GM18498 (cell line): ENCODE measurements at regions not wholly inside any gene's neighbourhood (a gene's known extent, or its start where the extent isn't known, plus 50 kb on each side); places are given as distances from the start of the nearest gene placed in this dataset.
"Not testable (repeated sequence)": the region's sequence is repeated elsewhere in the genome, so short reads cannot be mapped to it uniquely, and the experiment has no call there.

ENCODE experiments used
- ATAC-seq: cut with Tn5 transposase; IDR thresholded peaks from one replicate; pipeline ENCODE4 v1.9.1; 2021; ENCODE audit warnings: mild to moderate bottlenecking, moderate library complexity; ENCODE audit not compliant: unreplicated experiment

DNA sequence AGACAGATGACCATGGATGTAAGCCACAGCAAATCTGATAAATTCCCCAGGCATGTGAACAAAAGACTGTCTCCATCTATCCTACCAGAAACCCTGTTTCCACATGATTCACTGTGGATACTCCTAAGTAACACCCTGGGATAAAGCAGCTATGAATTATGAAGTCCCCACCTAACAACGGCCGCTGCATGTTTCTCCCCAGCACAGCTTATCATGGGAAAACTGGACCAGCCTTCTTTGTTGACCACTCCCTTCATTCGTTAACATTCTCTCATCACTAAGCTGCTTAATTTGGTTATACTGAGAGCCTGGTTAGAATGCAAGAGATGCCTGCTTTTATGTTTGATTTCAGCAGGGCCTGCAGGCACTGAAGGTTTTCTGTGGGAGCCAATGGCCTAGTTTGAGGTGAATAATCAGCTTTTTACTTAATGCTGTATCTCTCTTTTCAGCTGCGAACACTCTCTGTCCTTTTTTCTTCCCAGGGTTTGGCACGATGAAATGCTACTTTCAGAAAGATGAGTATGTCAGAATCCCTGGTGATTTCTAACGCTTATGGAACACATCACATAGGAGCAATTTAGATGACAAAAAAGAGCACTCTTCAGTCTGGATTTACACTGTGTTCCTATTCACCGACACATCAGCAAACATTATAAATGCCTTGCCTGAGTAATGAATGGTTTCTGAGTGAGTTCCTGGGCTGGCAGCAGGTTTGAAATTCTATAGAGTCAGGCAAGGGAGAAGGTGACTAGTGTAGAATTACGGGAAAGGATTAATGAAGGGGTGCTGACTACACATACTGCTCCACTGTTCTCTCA, 318.4 kb upstream of the ZNF608 start:
- no peak for ATAC-seq

DNA sequence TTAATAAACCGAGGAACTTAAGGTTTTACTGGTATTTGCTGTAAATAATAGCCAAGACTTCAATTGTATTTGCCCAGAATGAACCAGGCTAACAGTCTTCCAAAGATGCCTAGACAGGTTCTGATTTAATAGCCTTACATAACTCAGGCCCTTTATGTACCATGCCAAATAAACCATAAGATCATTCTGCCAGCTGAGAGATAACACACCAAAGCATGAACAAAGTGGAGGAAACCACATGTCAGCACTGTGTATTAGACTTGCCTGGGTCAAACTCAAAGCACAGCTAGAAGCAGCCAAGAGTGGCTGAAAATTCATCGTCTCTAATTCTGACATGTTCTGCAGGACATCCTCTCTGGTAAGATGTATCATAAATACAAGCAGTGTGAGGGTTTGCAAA, 319.3 kb upstream of the ZNF608 start:
- ATAC-seq: no peak

DNA sequence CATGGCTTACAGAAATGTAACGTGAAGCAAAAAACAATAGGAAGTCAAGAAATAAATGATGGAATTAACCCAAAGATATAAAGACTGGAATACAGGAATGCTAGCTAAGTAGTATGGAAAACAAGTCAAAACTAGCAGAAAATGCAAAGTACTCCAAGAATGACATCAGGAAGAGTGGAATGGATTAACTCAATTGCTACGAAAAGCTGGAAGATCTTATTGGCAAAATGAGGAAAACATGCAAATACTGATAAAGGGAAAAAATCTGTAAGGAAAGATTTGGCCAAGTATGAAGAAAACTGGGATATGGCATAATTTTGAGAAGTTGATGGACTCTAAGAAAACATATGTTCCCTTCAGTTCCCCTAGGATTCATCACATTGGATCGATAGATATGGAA, 324.5 kb upstream of the ZNF608 start:
- no peak for ATAC-seq

DNA sequence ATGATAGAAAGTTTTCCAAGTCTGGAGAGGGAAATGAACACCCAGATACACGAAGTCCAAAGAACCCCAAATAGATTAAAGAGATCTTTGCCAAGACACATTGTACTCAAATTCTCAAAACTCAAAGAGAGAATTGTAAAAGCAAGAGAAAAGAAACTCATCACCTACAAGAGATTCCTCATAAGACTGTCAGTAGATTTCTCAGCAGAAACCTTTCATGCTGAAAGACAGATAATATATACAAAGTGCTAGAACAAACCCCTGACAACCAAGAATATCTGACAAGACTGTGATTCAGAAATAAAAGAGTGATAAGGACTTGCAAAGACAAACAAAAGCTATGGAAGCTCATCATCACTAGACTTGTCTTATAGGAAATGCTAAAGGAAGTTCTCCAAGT, 326.7 kb upstream of the ZNF608 start:
- ATAC-seq: no peak

DNA sequence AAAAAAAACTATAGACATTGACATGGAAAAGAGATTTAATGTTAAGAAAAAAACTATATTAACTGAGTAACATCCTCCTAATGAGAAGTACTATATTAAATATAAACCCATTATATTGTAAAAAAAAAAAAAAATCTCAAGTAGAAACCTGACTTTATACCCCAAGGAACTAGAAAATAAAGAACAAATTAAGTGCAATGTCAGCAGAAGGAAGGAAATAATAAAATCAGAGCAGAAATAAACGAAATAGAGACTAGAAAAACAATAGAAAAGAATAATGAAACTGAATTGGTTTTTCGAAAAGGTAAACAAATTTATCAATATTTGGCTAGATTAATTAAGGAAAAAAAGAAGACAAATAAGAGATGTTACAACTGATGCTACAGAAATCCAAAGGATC, 329.1 kb upstream of the ZNF608 start:
- no peak for ATAC-seq

DNA sequence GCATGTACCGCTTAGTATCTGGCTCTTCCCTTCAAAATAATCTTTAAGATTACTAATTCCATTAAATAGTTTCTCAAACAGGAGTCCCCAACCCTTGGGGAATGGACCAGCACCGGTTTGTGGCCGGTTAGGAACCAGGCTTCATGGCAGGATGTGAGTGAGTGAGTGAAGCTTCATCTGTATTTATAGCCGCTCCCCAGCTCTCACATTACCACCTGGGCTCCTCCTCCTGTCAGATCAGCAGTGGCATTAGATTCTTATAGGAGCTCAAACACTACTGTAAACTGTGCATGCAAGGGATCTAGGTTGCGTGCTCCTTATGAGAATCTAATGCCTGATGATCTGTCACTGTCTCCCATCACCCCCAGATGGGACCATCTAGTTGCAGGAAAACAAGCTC, 332.6 kb upstream of the ZNF608 start:
- not testable (repeated sequence) for ATAC-seq

DNA sequence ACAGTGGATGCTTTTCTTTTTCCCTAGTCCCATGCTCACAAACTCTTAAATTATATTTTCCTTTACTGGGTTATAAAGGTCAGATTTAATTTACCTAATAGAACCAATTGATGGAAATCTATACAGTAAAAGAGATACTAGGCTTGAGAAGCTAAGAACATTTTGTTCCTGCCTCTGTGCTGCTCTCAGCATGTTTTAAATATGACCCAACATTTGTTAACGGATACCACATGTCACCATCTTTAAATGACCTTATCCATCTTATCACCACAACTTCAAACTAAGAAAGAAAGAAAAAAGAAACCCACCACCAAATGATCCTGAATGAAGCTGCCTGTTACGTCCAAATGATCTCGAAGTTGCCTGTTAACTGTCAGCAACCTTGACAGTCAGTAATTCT, 334.7 kb upstream of the ZNF608 start:
- ATAC-seq: no peak

DNA sequence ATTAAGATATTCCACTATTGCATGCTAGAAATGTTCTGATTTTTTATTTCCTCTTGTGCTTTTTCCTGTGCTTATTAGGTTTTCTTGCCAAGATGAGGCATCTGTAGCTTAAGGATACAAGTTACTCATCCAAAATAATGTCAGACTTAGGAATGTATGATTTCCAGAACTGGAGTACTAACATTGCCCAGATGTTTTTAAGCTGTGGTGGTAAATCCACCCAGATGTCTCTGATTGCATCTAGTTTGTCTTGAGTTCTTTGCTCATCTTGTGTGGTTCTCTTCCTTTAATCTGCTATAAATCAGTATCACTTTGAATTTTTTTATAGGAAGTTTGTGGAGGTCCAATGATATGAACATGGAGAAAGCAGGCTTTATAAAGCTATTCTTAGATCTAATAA, 337.5 kb upstream of the ZNF608 start:
- ATAC-seq: no peak

DNA sequence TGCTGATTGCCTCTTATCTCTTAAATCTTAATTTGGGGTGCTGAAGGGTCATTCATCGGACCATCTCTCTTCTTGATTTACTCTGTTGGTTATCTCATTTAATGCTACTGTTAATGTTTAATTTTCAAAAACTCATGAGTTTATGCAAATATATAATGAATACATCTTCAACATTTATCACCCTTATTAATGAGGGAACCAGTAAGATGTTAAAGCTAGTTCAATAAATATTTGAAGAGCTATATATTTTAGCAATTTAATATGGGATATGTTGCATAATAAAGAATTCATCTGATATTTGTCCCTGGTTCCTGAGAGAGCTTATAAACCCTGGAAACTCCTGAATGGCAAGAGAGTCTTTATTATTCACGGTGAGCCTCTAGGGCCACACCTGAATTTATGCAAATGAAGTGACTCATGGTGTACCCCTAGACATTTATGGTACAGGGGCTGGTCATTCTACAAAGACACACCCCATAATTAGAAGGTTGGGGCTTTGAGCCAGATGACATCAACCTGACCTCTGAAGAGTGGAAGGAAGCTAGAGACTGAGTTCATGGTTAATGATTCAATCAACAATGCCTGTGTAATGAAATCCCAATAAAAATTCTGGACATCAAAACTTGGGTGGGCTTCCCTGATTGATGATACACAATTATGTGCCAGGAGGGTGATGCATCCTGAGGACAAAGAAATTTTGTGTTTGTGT, 339.5 kb upstream of the ZNF608 start:
- ATAC-seq: no peak

DNA sequence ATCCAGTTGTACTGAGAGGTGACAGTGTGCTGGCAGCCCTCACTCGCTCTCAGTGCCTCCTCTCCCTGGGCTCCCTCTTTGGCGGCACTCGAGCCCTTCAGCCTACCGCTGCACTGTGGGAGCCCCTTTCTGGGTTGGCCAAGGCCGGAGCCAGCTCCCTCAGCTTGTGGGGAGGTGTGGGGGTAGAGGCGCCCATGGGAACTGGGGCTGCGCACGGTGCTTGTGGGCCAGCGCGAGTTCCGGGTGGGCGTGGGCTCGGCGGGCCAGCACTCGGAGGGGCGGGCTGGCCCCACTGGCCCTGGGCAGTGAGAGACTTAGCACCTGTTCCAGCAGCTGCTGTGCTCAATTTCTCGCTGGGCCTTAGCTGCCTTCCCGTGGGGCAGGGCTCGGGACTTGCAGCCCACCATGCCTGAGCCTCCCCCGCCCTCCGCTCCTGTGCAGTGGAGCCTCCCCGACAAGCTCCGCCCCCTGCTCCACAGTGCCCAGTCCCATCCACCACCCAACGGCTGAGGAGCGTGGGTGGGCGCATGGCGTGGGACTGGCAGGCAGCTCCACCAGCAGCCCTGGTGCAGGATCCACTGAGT, 342.2 kb upstream of the ZNF608 start:
- ATAC-seq: no peak

DNA sequence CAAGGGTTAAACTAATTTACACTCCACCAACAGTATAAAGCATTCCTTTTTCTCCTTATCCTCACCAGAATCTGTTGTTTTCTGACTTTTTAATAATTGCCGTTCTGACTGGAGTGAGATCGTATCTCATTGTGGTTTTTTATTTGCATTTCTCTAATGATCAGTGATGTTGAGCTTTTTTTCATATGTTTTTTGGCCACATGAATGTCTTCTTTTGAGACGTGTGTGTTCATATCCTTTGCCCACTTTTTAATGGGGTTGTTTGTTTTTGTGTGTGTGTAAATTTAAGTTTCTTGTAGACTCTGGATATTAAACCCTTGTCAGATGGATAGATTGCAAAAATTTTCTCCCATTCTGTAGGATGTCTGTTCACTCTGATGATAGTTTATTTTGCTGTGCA, 345.7 kb upstream of the ZNF608 start:
- not testable (repeated sequence) for ATAC-seq

DNA sequence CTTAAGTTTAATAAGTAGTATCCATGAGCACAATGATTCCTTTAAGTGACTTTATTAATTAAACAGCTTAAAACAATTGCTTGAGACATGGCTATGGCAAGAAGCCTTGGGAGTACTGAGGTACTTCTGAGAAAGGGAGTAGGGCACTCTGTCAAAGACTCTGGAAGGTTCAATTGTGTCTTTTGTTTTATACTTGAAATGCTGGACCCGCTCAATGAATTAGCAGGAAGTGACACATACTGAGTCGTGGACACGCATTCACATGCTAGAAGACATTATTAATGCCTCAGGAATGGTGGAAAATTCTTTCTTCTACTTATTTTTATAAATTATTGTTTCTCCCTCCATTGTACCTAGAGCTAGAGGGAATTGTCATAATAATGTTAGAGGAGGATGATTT, 347.3 kb upstream of the ZNF608 start:
- no peak for ATAC-seq

DNA sequence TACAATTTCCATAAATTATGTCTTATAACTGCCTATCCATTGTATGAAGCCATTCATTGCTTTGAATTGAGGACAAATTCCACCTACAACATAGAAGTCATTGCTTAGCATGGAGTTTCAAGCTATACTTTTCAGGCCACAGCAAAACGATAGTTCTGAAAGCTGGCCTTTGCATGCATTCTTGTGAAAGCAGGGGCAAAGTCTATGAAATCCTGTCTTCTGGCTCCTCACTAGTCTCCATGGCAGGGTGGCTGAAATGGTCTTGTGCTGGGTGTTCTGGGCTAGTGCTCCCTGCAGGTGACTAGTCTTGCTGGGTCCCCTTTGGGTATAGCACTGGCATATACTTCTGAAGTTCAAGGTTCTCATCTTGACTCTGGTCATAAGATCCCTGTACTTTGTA, 353.9 kb upstream of the ZNF608 start:
- ATAC-seq: no peak

DNA sequence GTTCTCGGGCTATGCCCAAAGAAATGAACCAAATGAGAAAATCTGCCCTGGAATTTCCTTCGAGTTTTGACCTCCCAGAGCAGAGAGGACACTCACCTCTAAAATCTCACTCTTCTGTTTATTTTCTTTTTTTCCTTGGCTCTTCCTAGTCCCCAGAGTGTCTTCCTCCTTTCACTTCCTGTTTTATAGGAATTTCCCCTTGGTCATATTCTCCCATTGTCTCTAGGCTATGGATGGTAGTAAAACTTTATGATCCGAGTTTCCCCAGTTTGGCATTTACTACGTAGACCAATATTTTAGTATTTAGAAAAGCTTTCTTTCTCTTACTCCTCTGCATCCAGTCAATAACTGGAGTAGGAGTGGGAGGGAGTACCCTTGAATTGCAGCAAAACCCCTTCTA, 354.5 kb upstream of the ZNF608 start:
- ATAC-seq: no peak

DNA sequence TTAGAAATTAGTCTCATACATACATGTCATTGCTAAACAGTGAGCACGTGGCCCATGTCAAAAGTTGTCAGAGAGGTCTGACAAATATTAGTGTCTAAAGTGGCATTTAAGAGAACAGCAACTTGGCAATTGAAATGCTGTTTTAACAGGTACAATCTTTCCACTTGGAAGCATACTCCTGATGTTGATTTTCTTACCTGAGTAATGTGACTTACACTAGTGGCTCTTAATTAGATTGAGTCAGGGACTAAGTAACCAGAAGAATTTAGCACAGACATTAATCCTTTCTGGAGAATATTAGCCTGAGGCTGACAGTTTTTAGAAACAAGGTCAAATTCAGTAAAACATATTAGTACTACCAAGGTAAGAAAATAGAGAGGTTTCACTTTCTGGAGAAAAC, 357.0 kb upstream of the ZNF608 start:
- no peak for ATAC-seq

DNA sequence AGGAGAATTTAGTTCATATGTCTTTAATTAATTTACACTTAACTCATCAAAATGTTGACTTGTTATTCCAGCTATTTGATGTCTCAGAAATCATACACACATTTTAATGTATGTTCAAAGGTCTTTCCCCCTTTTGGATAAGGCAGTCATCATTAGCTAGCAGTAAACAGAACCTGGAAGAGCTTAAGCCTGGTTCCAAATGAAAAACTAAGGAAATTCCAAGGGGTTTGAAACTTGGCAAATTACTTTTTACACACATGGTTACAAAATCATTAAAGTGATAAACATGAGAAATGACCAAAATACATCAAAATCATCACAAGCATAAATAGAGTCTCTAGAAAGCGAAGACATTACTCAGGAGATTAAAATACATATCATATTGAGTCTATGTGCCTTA, 359.8 kb upstream of the ZNF608 start:
- no peak for ATAC-seq

DNA sequence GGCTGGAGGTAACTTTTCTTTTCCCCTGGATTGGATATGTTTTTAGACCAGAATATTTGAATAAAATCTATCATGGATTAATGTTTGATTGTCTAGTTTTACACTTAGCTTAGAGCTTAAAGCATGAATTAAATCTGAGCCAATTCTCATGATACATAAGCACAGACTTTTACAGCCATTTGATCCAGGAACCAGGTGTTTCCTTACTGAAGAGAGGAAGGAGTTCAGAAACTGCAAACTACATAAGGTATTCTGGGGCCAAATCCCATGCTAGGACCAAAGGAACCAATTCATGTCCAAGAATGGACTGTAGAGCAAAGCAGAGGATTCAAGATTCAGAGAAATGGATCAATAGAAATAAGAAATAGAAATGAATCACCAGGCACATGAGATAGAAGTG, 360.4 kb upstream of the ZNF608 start:
- no peak for ATAC-seq

DNA sequence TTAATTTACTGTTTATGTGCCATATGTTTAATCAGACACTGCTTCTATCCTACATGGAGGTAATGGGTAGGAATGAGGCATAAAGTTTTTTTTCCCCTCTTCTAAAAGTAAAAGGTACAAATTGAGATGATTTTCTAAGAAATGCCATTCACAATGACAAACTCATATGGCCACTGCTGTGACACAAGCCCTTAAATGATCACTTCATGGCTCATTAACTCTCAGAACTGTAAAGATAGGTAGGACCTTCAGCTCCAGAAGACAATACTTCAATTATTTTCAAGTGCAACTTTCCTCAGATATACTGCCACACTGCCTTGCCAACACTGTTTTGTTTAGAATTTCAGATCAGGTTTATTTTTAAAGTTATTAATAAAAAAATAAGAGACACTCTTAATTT, 362.9 kb upstream of the ZNF608 start:
- ATAC-seq: no peak

DNA sequence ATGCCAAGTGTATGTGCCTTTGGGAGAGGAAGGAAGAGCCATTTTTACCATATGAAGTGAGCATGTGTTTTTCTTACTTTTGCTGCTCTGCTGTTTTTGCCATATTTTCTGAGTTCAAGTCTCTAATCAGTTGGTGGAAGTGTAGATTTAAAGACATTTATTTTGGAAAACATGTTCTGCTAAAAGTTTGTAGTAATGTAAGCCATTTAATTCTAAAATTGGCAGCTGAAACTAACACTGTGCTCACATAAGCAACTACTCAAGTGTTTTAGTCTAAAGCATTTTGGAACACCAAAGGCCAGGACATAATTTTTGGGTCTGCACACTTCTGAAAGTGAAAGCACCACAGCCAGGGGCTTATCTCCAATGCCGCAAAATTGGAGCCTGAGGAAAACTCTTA, 363.4 kb upstream of the ZNF608 start:
- no peak for ATAC-seq

DNA sequence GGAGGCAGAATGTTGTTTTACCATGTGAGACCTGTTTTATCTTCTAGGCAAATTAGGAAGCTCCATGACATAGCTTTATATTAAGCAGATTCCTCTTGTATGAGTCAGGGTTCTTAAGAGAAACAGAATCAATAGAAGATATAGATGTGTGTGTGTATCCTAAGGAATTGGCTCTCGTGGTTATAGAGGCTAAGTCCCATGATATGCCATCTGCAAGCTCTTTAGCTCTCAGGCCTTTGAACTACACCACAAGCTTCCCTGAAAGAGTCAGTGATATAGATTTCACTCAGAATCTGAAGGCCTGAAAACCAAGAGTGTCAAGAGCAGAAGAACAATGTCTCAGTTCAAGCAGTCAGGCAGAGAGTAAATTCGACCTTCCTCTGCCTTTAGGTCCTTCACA, 365.8 kb upstream of the ZNF608 start:
- ATAC-seq: no peak

DNA sequence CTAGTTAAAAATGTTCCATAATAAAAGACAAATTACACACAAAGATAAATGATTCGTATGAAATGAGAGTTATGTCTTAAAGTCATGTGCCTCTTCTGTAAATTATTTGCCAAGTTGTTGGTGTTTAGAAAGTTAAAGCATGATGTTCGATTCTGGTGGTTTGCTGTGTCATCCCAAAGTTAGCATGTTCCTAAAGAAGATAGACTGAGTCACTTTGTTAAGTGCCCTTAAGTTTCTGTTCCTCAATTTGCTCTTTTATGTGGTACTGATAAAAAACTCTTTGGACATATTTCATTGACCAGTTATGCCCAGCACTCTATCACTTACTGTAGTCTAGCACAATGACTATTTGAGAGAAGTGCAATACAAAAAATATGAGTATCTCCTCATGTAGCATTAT, 366.9 kb upstream of the ZNF608 start:
- peak; percentile 54 for ATAC-seq

DNA sequence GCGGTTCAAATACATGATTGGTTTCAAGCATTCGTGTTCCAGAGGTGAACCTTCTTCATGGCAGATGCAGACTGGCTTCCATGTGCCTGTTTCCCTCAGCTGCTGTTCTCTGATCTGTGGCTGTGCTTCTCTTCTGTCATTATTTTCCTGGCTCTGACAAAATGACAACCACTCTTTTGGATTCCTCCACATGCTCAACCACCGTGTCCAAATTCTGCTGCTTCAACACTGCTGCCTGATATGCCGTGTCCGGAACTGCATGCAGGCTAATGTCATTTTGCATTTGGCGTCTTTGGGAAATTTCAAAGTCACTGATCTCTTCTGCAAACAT, 368.7 kb upstream of the ZNF608 start:
- no peak for ATAC-seq
